Sciatic nerve (tissue), 2 donors: ENCODE measurements at regions not wholly inside any gene's neighbourhood (a gene's known extent, or its start where the extent isn't known, plus 50 kb on each side); places are given as distances from the start of the nearest gene placed in this dataset.

Source experiments
- ATAC-seq: fragments of 200-7000 bp; cut with Tn5 transposase; one replicate; pipeline ENCODE4 v1.9.1; 2020; ENCODE audit warnings: mild to moderate bottlenecking, moderate library complexity
- DNase-seq: peaks from one replicate; pipeline ENCODE4 v3.0.0-alpha.2; 2020; ENCODE audit warnings: low spot score
- intact Hi-C: fragments of 100-400 bp; cut with DNase I; formaldehyde crosslinking; loops from one replicate; pipeline ENCODE4 v1.14.2; 2022
- donor health status: DM: no; HTN: no; CAD: no.
- donor health status: DM: no; HTN: no; CAD: no.

DNA sequence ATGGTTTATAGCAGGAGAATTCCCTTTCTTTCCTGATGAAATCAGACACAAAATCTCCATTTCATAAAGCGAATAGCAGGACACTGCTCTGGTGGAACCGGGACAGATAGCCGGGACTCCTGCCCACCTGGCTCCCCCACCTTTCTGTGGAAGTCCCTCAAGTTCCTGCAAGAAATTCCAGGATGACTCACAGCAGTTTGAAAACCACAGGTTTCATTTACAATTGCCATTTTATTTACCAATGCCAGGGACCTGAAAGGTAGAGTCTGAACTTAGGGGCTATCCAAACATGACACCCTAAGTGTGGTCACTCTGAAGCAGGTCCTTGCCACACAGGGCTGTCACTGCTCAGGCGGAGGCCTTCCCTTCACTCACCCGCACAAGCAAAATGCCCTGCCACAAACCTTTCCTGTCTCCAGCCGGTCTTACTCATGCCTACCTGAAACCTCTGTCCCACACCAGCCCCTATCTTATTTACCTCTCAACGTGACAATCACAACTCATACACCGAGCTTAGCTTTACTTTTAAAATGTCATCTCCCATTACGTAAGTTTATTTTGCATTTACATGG lies 63.3 kb upstream of the TAF1L start:
- no peak for ATAC-seq
- no peak for DNase-seq
- intact Hi-C loops: no loop called here

GRCh38 chr9:32701321-32702022 lies 66.0 kb upstream of the TAF1L start:
- no peak for DNase-seq
- intact Hi-C loops: no loop called here
- ATAC-seq: no peak

- ATAC-seq: no peak
- DNase-seq: no peak
- intact Hi-C loops: no loop called here
Measured at GRCh38 chr9:32703635-32704034, 68.2 kb upstream of the TAF1L start.

DNA sequence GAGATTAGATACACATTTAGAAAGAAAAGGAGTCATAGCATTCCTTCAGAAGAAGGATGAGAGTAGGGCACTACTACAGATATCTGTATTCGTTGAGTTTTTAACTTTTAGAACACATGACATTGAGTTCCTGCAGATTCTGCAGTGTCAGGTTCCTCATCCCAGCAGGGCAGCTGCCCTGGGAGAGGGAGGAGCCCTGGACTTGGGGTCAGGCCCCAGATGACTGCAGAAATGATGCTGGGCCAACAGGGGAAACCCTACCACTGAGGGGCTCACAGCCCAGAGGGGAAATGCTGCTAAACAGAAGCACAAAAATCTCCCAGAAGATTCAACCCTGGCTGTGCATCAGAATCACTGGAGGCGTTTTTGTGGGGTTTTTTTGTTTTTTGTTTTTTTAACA lies 68.9 kb upstream of the TAF1L start:
- no peak for DNase-seq
- intact Hi-C loops: no loop called here
- ATAC-seq: no peak

- no peak for ATAC-seq
- no peak for DNase-seq
- intact Hi-C loops: no loop called here
Measured at GRCh38 chr9:32705059-32705458, 69.6 kb upstream of the TAF1L start.

DNA sequence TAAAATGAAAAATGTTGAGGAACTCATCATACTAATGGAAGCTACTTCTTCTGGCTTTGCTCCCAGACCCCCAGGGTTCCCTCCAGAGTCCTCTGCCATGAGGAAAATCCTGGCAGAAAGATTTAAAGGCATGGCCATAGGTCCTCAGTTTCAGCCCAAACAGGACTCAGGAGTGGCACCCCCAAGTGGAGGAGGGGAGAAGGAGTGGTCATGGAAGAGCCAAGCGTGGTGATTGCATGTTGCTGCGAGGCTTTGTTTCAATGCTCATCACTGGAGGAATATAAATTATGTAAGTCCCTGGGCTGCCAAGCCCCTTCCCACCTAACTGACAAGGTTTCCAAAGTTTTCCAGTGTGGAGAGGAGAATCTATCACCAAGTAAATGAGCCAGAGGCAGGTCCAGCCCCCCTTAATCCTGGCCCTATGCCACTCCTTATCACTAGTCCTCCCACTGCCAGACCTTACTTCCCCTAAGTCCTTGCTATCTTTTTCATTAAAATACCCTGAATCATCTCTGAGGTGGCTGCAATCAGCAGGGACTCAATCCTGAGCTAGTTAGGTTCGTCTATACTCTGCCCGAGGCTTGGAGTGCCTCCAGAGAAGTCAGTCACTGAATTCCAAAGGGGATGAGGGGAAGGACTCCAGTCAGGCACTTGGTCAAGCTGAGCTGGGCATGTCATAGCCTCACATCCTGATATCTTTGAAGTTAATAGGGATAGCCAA lies 70.7 kb upstream of the TAF1L start:
- DNase-seq: no peak
- intact Hi-C loops: no loop called here
- ATAC-seq: no peak

GRCh38 chr9:32706725-32707100 lies 71.2 kb upstream of the TAF1L start:
- intact Hi-C loops: no loop called here
- no peak for ATAC-seq
- DNase-seq: no peak

GRCh38 chr9:32707326-32707725 lies 71.9 kb upstream of the TAF1L start:
- DNase-seq (no peak), ATAC-seq (no peak)
- intact Hi-C loops: no loop called here

- ATAC-seq: no peak
- no peak for DNase-seq
- intact Hi-C loops: no loop called here
Measured at GRCh38 chr9:32708480-32709150, 73.1 kb upstream of the TAF1L start.

DNA sequence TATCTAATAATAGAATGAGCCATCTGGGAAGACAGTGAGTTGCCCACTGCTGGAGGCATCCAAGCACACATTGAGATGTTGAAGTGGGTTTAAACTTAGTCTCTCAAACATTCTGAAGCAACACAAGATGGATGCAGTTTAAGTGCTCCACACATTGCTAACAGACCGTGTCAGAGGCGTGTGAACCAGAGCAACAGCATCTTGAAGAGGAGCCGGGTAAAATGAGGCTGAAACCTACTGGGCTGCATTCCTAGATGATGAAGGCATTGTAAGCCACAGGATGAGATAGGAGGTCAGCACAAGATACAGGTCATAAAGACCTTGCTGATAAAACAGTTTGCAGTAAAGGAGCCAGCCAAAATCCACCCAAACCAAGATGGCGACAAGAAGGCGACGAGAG lies 73.5 kb upstream of the TMEM215 start:
- no peak for DNase-seq
- no peak for ATAC-seq
- intact Hi-C loops: no loop called here

GRCh38 chr9:32716425-32716824 lies 66.9 kb upstream of the TMEM215 start:
- DNase-seq (no peak), ATAC-seq (no peak)
- intact Hi-C loops: no loop called here

- no peak for DNase-seq
- intact Hi-C loops: no loop called here
- peak; percentile 65 for ATAC-seq
Measured at GRCh38 chr9:32716955-32717543, 66.3 kb upstream of the TMEM215 start.

DNA sequence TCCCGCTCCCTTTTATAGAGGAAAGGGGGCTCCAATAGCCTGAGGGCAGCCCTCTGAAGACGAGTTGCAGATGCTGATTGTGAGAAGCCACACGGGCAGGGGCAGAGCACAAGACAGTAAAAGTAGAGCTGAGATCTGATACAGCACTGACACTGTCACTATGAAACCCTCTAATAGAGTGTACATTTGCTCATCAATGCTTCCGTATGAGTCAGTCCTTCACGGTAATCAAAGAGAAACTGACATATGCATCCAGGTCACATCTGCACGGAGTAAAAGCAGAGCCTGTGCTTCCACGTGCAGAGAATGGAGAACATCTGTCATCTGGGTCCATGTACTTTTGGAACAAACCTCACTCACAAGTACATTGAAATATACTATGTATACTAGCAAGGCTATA lies 60.6 kb upstream of the TMEM215 start:
- ATAC-seq (no peak), DNase-seq (no peak)
- intact Hi-C loops: no loop called here

DNA sequence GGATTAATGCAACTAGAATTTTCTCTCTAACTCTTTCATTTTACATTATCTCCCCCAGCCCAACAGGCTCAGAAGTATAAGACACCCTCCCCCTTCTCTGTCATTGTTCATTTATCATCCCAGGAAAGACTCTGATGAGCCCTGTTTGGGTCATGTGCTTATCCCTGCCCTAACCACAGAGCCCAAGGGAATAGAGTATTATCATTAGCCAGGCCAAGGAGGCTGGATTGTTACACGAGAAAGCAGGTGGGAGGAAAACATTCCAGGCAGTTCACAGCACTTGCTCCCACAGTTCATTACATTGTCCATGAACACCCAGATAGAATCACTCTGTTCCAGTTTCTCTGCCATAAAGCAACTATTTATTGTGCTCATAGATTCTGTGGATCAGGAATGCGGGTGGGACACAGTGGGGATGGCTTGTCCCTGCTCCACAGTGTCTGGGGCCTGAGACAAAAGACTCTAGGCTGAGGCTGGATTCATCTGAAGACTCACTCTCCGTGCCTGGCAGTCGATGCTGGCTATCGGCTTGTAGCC lies 59.5 kb upstream of the TMEM215 start:
- no peak for DNase-seq
- intact Hi-C loops: no loop called here
- ATAC-seq: peak; percentile 65

GRCh38 chr9:32725066-32725860 lies 58.1 kb upstream of the TMEM215 start:
- DNase-seq: no peak
- ATAC-seq: no peak
- intact Hi-C loops: no loop called here

DNA sequence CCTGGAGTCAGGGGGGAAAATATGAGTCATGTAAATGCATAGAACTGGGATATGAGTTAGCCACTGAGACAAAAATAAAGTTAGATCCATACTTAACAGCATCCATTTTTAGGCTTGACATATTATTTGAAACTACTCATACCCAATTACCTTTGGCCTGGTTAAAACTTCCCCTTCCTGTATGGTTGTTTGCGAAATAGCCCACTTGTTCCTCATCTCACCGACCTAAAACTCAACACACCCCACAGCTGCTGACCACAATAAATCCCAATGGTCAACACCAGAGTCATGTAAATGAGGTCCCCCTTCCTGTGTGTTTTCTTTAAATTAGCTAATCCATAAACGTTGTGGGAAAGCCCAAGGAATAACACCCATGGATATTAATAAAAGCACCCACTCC lies 55.2 kb upstream of the TMEM215 start:
- intact Hi-C loops: no loop called here
- DNase-seq (no peak), ATAC-seq (no peak)
